ENCODE measurements at regions not wholly inside any gene's neighbourhood (a gene's known extent, or its start where the extent isn't known, plus 50 kb on each side); places are given as distances from the start of the nearest gene placed in this dataset.
"Not testable (repeated sequence)": the region's sequence is repeated elsewhere in the genome, so short reads cannot be mapped to it uniquely, and the experiment has no call there.

DNA sequence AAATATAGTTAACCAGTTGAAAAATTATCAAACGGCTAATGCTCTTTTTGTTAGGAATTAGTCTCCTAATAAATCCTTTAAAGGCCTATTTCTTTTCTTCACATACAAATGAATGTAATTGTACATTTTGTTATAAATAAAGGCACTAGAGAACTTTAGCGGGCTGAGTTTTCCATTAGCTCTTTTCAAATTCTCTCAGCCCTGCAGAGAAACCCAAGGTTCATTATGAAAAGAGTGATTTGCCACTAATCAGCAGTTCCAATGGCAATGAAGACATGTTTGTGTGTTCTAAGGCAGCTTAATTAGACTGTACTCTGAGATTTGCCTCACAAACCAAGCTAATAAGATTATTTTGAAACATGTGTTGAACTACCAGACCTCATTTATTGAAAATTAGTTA lies 64.6 kb upstream of the P2RY1 start:
- H3K27ac ChIP-seq (ENCODE audit: low read depth, low read length) = no peak overlapping the region
- DNase-seq (ENCODE audit: insufficient read length, low spot score, missing footprints) = no peak
- TF ChIP-seq, protein P1, sequence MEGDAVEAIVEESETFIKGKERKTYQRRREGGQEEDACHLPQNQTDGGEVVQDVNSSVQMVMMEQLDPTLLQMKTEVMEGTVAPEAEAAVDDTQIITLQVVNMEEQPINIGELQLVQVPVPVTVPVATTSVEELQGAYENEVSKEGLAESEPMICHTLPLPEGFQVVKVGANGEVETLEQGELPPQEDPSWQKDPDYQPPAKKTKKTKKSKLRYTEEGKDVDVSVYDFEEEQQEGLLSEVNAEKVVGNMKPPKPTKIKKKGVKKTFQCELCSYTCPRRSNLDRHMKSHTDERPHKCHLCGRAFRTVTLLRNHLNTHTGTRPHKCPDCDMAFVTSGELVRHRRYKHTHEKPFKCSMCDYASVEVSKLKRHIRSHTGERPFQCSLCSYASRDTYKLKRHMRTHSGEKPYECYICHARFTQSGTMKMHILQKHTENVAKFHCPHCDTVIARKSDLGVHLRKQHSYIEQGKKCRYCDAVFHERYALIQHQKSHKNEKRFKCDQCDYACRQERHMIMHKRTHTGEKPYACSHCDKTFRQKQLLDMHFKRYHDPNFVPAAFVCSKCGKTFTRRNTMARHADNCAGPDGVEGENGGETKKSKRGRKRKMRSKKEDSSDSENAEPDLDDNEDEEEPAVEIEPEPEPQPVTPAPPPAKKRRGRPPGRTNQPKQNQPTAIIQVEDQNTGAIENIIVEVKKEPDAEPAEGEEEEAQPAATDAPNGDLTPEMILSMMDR (IDR thresholded peaks at IDR 0.05; ENCODE audit: extremely low read depth, low read depth, low read length) = no peak
- no peaks in the 10 kb centered on the region for H3K36me3 ChIP-seq (ENCODE audit: insufficient read depth, low read length)
- no peaks in the 10 kb centered on the region for H3K79me2 ChIP-seq (ENCODE audit: insufficient read depth, low read length)
- H3K27me3 ChIP-seq (ENCODE audit: insufficient read depth, low read length) = no peaks in the 10 kb centered on the region
- H4K20me1 ChIP-seq (ENCODE audit: insufficient read depth, low read length) = no peaks in the 10 kb centered on the region
- H3K4me1 ChIP-seq (ENCODE audit: insufficient read depth, low read length) = no peaks in the 10 kb centered on the region
- no peak overlapping the region for H2AFZ ChIP-seq (ENCODE audit: low read length)
- no peak overlapping the region for H3K4me3 ChIP-seq (ENCODE audit: insufficient read depth, low read length)
- H3K9me3 ChIP-seq (ENCODE audit: low read depth, low read length) = no peaks in the 10 kb centered on the region
- H3K4me2 ChIP-seq (ENCODE audit: insufficient read depth, low read length) = no peak overlapping the region

DNA sequence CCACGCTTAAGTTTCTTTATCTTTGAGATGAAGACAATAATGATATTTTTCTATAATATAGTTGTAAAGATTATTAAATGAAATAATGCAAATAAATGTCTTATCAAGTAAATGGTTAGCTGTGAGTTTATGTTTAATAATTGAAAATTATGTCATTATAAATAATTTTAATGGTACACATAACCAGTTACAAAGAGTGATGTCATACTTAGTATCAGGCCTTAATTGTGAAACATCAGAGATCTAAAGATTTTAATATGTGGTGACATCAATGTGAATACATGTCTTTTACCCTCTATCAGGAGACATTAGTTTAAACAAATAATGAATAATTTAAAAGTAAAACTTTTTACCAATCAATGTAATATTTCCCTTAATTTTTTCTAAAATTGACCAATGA lies 63.8 kb upstream of the P2RY1 start:
- H3K79me2 ChIP-seq (ENCODE audit: insufficient read depth, low read length) = no peaks in the 10 kb centered on the region
- H3K4me1 ChIP-seq (ENCODE audit: insufficient read depth, low read length) = no peaks in the 10 kb centered on the region
- H3K9me3 ChIP-seq (ENCODE audit: low read depth, low read length) = no peaks in the 10 kb centered on the region
- no peaks in the 10 kb centered on the region for H3K27me3 ChIP-seq (ENCODE audit: insufficient read depth, low read length)
- H3K4me2 ChIP-seq (ENCODE audit: insufficient read depth, low read length) = no peak overlapping the region
- no peak overlapping the region for H3K27ac ChIP-seq (ENCODE audit: low read depth, low read length)
- H3K36me3 ChIP-seq (ENCODE audit: insufficient read depth, low read length) = no peaks in the 10 kb centered on the region
- no peak overlapping the region for H2AFZ ChIP-seq (ENCODE audit: low read length)
- no peak for DNase-seq (ENCODE audit: insufficient read length, low spot score, missing footprints)
- TF ChIP-seq, protein P1 (IDR thresholded peaks at IDR 0.05; ENCODE audit: extremely low read depth, low read depth, low read length) = no peak
- no peaks in the 10 kb centered on the region for H4K20me1 ChIP-seq (ENCODE audit: insufficient read depth, low read length)
- no peak overlapping the region for H3K4me3 ChIP-seq (ENCODE audit: insufficient read depth, low read length)

DNA sequence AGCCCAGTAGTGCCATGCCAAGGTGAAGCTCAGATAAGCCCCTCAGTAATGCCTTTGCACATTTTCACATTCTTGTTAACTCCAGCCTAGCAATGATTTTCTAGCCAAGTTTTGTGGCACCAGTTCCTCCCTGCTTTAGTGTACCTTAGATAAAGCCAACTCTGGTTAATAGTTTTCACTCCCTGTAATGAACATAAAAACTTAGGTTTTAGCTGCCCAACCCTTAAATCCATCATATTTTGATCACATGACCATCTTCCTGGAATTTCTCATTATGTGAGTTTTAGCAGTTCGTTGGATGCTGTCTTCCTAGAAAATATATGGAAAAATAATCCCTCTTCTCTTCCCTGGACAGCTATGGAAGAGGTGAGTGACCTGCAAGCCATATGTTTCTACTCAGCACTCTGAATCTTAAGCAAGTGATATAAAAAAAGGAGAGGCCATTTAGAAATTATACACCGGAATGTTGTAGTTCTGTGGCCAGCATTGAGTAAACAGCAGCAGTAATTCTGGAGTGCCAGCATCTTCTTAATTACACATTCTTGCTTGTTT lies 62.2 kb upstream of the P2RY1 start:
- H3K4me3 ChIP-seq (ENCODE audit: insufficient read depth, low read length) = no peak overlapping the region
- H3K4me2 ChIP-seq (ENCODE audit: insufficient read depth, low read length) = no peak overlapping the region
- H3K36me3 ChIP-seq (ENCODE audit: insufficient read depth, low read length) = no peaks in the 10 kb centered on the region
- H2AFZ ChIP-seq (ENCODE audit: low read length) = no peak overlapping the region
- H3K9me3 ChIP-seq (ENCODE audit: low read depth, low read length) = no peaks in the 10 kb centered on the region
- no peaks in the 10 kb centered on the region for H3K4me1 ChIP-seq (ENCODE audit: insufficient read depth, low read length)
- TF ChIP-seq, protein P1 (IDR thresholded peaks at IDR 0.05; ENCODE audit: extremely low read depth, low read depth, low read length) = no peak
- H3K79me2 ChIP-seq (ENCODE audit: insufficient read depth, low read length) = no peaks in the 10 kb centered on the region
- no peaks in the 10 kb centered on the region for H3K27me3 ChIP-seq (ENCODE audit: insufficient read depth, low read length)
- no peaks in the 10 kb centered on the region for H4K20me1 ChIP-seq (ENCODE audit: insufficient read depth, low read length)
- no peak for DNase-seq (ENCODE audit: insufficient read length, low spot score, missing footprints)
- H3K27ac ChIP-seq (ENCODE audit: low read depth, low read length) = no peak overlapping the region

DNA sequence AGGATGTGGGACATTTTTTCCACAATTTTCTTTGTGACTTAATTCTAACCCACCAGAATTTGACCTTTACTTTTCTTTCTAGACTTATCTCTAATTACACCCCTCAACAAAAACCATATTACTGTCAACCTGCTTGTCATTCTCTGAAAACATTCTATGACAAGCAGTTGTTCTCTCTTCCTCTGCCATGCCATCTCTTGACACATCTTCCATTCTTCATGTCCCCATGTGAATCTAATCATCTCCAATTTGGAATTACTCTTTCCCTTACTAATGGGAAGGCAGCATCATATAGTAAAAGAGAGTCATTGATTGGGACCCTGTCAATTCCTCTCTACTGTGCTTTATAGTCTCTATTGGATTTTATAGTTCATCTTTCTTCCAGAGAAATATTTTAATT lies 61.3 kb upstream of the P2RY1 start:
- Histone ChIP-seq H3K79me2 (ENCODE audit: insufficient read depth, low read length) (no peaks in the 10 kb centered on the region), H3K27me3 (ENCODE audit: insufficient read depth, low read length) (no peaks in the 10 kb centered on the region), H3K27ac (ENCODE audit: low read depth, low read length) (no peak overlapping the region), H2AFZ (ENCODE audit: low read length) (no peak overlapping the region), H3K36me3 (ENCODE audit: insufficient read depth, low read length) (no peaks in the 10 kb centered on the region), H3K4me3 (ENCODE audit: insufficient read depth, low read length) (no peak overlapping the region), H4K20me1 (ENCODE audit: insufficient read depth, low read length) (no peaks in the 10 kb centered on the region), H3K4me1 (ENCODE audit: insufficient read depth, low read length) (no peaks in the 10 kb centered on the region), H3K9me3 (ENCODE audit: low read depth, low read length) (no peaks in the 10 kb centered on the region), H3K4me2 (ENCODE audit: insufficient read depth, low read length) (no peak overlapping the region)
- no peak for DNase-seq (ENCODE audit: insufficient read length, low spot score, missing footprints)
- TF ChIP-seq, protein P1 (IDR thresholded peaks at IDR 0.05; ENCODE audit: extremely low read depth, low read depth, low read length) = no peak

DNA sequence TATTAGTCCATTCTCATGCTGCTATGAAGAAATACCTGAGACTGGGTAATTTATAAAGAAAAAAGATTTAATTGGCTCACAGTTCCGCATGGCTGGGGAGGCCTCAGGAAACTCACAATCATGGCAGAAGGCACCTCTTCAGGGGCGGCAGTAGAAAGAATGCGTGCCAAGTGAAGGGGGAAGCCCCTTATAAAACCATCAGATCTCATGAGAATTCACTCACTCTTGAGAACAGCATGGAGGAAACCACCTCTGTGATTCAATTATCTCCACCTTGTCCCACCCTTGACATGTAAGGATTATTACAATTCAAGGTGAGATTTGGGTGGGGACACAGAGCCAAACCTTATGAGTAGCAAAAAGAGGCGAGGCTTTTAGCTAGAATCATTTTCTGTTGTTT lies 60.7 kb upstream of the P2RY1 start:
- not testable (repeated sequence) for DNase-seq (ENCODE audit: insufficient read length, low spot score, missing footprints); H2AFZ ChIP-seq (ENCODE audit: low read length); H3K4me2 ChIP-seq (ENCODE audit: insufficient read depth, low read length); H3K4me1 ChIP-seq (ENCODE audit: insufficient read depth, low read length); H3K36me3 ChIP-seq (ENCODE audit: insufficient read depth, low read length); H3K9me3 ChIP-seq (ENCODE audit: low read depth, low read length); H4K20me1 ChIP-seq (ENCODE audit: insufficient read depth, low read length); H3K79me2 ChIP-seq (ENCODE audit: insufficient read depth, low read length); H3K27me3 ChIP-seq (ENCODE audit: insufficient read depth, low read length); H3K27ac ChIP-seq (ENCODE audit: low read depth, low read length); H3K4me3 ChIP-seq (ENCODE audit: insufficient read depth, low read length)

All from osteoblast (primary cell).